ENCODE measurements at regions not wholly inside any gene's neighbourhood (a gene's known extent, or its start where the extent isn't known, plus 50 kb on each side); places are given as distances from the start of the nearest gene placed in this dataset.

GRCh38 chr4:119678761-119679160 is 50.2 kb upstream of the PDE5A start:
- Mint-ChIP-seq H3K9me3 (no peaks in the 10 kb centered on the region), H3K27me3 (peaks cover 0 to 4% of the 10 kb centered on the region in 2 donors), H3K4me1 (no peaks in the 10 kb centered on the region), H3K27ac (no peak overlapping the region), H3K36me3 (no peaks in the 10 kb centered on the region), H3K4me3 (no peak overlapping the region)
- no peak for ATAC-seq (replicated peaks)
- DNase-seq = no peak

All from stimulated activated naive B cell treated with anti-CD40 and anti-IgM and Interleukin-4, amounts not matched to agents 10 μg/mL and 1 μg/mL and 100 μg/mL, for 72 hours (primary cell).